ENCODE measurements at regions not wholly inside any gene's neighbourhood (a gene's known extent, or its start where the extent isn't known, plus 50 kb on each side); places are given as distances from the start of the nearest gene placed in this dataset.

DNA sequence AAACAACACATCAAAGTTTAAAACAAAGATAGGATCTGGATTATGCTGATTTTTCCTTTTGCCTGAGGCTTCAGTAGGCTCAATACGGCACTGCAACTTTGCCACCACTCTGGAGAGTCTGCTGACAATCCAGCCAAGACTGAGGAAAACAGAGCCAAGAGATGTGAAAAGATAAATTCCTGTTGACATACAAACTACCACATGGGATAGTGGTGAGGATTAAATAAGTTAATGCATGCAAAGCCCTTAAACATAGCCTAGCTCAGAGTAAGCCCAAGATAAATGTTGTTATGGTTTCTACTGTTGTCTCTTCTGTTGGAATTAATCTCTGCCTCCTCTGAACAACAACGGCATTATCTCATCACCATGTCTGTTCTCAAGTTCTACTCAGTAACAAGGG, 245.9 kb upstream of the LMCD1 start:
- TF ChIP-seq, protein P1, sequence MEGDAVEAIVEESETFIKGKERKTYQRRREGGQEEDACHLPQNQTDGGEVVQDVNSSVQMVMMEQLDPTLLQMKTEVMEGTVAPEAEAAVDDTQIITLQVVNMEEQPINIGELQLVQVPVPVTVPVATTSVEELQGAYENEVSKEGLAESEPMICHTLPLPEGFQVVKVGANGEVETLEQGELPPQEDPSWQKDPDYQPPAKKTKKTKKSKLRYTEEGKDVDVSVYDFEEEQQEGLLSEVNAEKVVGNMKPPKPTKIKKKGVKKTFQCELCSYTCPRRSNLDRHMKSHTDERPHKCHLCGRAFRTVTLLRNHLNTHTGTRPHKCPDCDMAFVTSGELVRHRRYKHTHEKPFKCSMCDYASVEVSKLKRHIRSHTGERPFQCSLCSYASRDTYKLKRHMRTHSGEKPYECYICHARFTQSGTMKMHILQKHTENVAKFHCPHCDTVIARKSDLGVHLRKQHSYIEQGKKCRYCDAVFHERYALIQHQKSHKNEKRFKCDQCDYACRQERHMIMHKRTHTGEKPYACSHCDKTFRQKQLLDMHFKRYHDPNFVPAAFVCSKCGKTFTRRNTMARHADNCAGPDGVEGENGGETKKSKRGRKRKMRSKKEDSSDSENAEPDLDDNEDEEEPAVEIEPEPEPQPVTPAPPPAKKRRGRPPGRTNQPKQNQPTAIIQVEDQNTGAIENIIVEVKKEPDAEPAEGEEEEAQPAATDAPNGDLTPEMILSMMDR (IDR thresholded peaks at IDR 0.05; ENCODE audit: extremely low read depth in 1 of 2, insufficient read depth in 1 of 2, low read depth in 1 of 2, low read length in 2 of 2): no peak
- TF ChIP-seq POLR2A (IDR thresholded peaks at IDR 0.05; ENCODE audit: low read depth, low read length): no peak

Data from endothelial cell of umbilical vein (primary cell).